ENCODE measurements at regions not wholly inside any gene's neighbourhood (a gene's known extent, or its start where the extent isn't known, plus 50 kb on each side); places are given as distances from the start of the nearest gene placed in this dataset.
A peak's percentile ranks its signal among the peaks of the same experiment; 100 is the strongest.

GRCh38 chr22:47444746-47445065 lies 682.3 kb downstream of the TBC1D22A start:
- DNase-seq (ENCODE audit: low read depth in 4 of 4, low spot score in 2 of 4) = no peak

- DNase-seq (ENCODE audit: low read depth in 4 of 4, low spot score in 2 of 4) = no peak
Measured at GRCh38 chr22:47443836-47444745, 681.6 kb downstream of the TBC1D22A start.

GRCh38 chr22:47442821-47443220 lies 680.4 kb downstream of the TBC1D22A start:
- DNase-seq (ENCODE audit: low read depth in 4 of 4, low spot score in 2 of 4) = no peak

GRCh38 chr22:47439643-47440265 lies 677.3 kb downstream of the TBC1D22A start:
- DNase-seq (ENCODE audit: low read depth in 4 of 4, low spot score in 2 of 4) = no peak

GRCh38 chr22:47437636-47438035 lies 675.2 kb downstream of the TBC1D22A start:
- no peak for DNase-seq (ENCODE audit: low read depth in 4 of 4, low spot score in 2 of 4)

GRCh38 chr22:47437110-47437509 lies 674.7 kb downstream of the TBC1D22A start:
- DNase-seq (ENCODE audit: low read depth in 4 of 4, low spot score in 2 of 4) = no peak

GRCh38 chr22:47435826-47436225 lies 673.4 kb downstream of the TBC1D22A start:
- no peak for DNase-seq (ENCODE audit: low read depth in 4 of 4, low spot score in 2 of 4)

GRCh38 chr22:47435204-47435487 lies 672.7 kb downstream of the TBC1D22A start:
- DNase-seq (ENCODE audit: low read depth in 4 of 4, low spot score in 2 of 4) = no peak

GRCh38 chr22:47434336-47435203 lies 672.1 kb downstream of the TBC1D22A start:
- DNase-seq (ENCODE audit: low read depth in 4 of 4, low spot score in 2 of 4) = no peak

- no peak for DNase-seq (ENCODE audit: low read depth in 4 of 4, low spot score in 2 of 4)
Measured at GRCh38 chr22:47433627-47434026, 671.2 kb downstream of the TBC1D22A start.

GRCh38 chr22:47432683-47433082 lies 670.2 kb downstream of the TBC1D22A start:
- DNase-seq (ENCODE audit: low read depth in 4 of 4, low spot score in 2 of 4) = no peak

GRCh38 chr22:47423861-47424820 lies 661.7 kb downstream of the TBC1D22A start:
- no peak for DNase-seq (ENCODE audit: low read depth in 4 of 4, low spot score in 2 of 4)

GRCh38 chr22:47423266-47423665 lies 660.8 kb downstream of the TBC1D22A start:
- DNase-seq (ENCODE audit: low read depth in 4 of 4, low spot score in 2 of 4) = no peak

GRCh38 chr22:47422736-47423135 lies 660.3 kb downstream of the TBC1D22A start:
- no peak for DNase-seq (ENCODE audit: low read depth in 4 of 4, low spot score in 2 of 4)

- no peak for DNase-seq (ENCODE audit: low read depth in 4 of 4, low spot score in 2 of 4)
Measured at GRCh38 chr22:47421846-47422245, 659.4 kb downstream of the TBC1D22A start.

- DNase-seq (ENCODE audit: low read depth in 4 of 4, low spot score in 2 of 4) = no peak
Measured at GRCh38 chr22:47420211-47420610, 657.8 kb downstream of the TBC1D22A start.

- peak in 1 of 4 donors; percentile 12 for DNase-seq (ENCODE audit: low read depth in 4 of 4, low spot score in 2 of 4)
Measured at GRCh38 chr22:47419239-47419638, 656.8 kb downstream of the TBC1D22A start.

GRCh38 chr22:47417699-47418098 lies 655.2 kb downstream of the TBC1D22A start:
- DNase-seq (ENCODE audit: low read depth in 4 of 4, low spot score in 2 of 4) = no peak

- DNase-seq (ENCODE audit: low read depth in 4 of 4, low spot score in 2 of 4) = no peak
Measured at GRCh38 chr22:47411006-47411405, 648.6 kb downstream of the TBC1D22A start.

- no peak for DNase-seq (ENCODE audit: low read depth in 4 of 4, low spot score in 2 of 4)
Measured at GRCh38 chr22:47409539-47410275, 647.3 kb downstream of the TBC1D22A start.

All from left renal cortex interstitium (tissue), 4 donors.